ENCODE measurements at regions not wholly inside any gene's neighbourhood (a gene's known extent, or its start where the extent isn't known, plus 50 kb on each side); places are given as distances from the start of the nearest gene placed in this dataset.

DNA sequence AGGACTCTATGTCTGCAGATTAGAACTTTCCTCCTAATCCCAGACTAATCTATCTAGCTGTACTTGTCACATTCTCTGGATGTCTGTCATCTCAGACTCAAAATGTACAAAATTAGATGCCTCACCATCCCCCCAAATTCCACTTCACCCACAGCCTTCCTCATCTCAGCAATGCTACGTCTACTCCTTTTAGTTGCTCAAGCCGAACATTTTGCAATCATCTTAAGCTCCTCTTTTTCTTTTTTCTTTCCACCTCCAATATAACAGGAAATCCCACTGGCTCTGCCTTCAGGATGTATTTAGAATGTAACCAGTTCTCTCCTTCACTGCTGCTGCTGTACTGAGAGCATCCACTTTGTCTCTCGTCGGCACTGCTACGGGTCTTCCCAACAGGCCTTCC lies 1091.8 kb downstream of the TBC1D22A start:
- TF ChIP-seq, protein P1, sequence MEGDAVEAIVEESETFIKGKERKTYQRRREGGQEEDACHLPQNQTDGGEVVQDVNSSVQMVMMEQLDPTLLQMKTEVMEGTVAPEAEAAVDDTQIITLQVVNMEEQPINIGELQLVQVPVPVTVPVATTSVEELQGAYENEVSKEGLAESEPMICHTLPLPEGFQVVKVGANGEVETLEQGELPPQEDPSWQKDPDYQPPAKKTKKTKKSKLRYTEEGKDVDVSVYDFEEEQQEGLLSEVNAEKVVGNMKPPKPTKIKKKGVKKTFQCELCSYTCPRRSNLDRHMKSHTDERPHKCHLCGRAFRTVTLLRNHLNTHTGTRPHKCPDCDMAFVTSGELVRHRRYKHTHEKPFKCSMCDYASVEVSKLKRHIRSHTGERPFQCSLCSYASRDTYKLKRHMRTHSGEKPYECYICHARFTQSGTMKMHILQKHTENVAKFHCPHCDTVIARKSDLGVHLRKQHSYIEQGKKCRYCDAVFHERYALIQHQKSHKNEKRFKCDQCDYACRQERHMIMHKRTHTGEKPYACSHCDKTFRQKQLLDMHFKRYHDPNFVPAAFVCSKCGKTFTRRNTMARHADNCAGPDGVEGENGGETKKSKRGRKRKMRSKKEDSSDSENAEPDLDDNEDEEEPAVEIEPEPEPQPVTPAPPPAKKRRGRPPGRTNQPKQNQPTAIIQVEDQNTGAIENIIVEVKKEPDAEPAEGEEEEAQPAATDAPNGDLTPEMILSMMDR (IDR thresholded peaks at IDR 0.05; ENCODE audit: low read depth, low read length) = no peak
- TF ChIP-seq POLR2A (IDR thresholded peaks at IDR 0.05; ENCODE audit: extremely low read depth, insufficient read length) = no peak
- TF ChIP-seq, protein P2, sequence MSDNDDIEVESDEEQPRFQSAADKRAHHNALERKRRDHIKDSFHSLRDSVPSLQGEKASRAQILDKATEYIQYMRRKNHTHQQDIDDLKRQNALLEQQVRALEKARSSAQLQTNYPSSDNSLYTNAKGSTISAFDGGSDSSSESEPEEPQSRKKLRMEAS (IDR thresholded peaks at IDR 0.05; ENCODE audit: low read depth, low read length) = no peak

Measured in NB4 (cell line).